HL-60 (cell line): ENCODE measurements at regions not wholly inside any gene's neighbourhood (a gene's known extent, or its start where the extent isn't known, plus 50 kb on each side); places are given as distances from the start of the nearest gene placed in this dataset.

Experiments
- DNase-seq, 2 experiments: peaks; one replicate each; pipeline ENCODE4 v3.0.0-alpha.2; 2010 to 2020; ENCODE audit warnings: low read depth in 1 of 2, low spot score in 1 of 2
- H3K27ac ChIP-seq: fragments of 250-450 bp; sonication (Bioruptor Pico); replicated peaks from 2 replicates; pipeline ENCODE4 v1.5.1; 2020; ENCODE audit warnings: mild to moderate bottlenecking, moderate library complexity
- H3K27me3 ChIP-seq: fragments of 250-450 bp; sonication (Bioruptor Pico); 2 replicates; pipeline ENCODE4 v1.5.1; 2021; ENCODE audit warnings: mild to moderate bottlenecking, moderate library complexity; ENCODE audit not compliant: insufficient read depth, poor library complexity, severe bottlenecking
- H3K4me3 ChIP-seq: replicated peaks from 2 replicates; pipeline ENCODE4 v1.5.1; 2011; ENCODE audit warnings: mild to moderate bottlenecking, control low read depth, low read length; ENCODE audit not compliant: insufficient read depth
- CTCF ChIP-seq: IDR thresholded peaks from one replicate; pipeline ENCODE4 v1.5.1; 2011; ENCODE audit warnings: low read length, control low read depth, inconsistent platforms; ENCODE audit not compliant: insufficient read depth
- GABPA ChIP-seq: IDR thresholded peaks from 2 replicates; pipeline ENCODE4 v1.6.1; 2012; ENCODE audit warnings: low read depth
- POLR2AphosphoS5 ChIP-seq: IDR thresholded peaks from 2 replicates; pipeline ENCODE4 v1.6.1; 2012; ENCODE audit warnings: low read depth
- SPI1 ChIP-seq: IDR thresholded peaks from 2 replicates; pipeline ENCODE4 v1.6.1; 2012; ENCODE audit warnings: low read depth, mild to moderate bottlenecking, borderline replicate concordance
- TF ChIP-seq, protein P1 (sequence below): IDR thresholded peaks from 2 replicates; pipeline ENCODE4 v1.6.1; 2012; ENCODE audit warnings: low read depth; ENCODE audit not compliant: insufficient replicate concordance

- Histone ChIP-seq H3K27ac (no peak overlapping the region), H3K4me3 (no peak overlapping the region), H3K27me3 (no peaks in the 10 kb centered on the region)
- TF ChIP-seq SPI1 (no peak), CTCF (no peak), POLR2AphosphoS5 (no peak), GABPA (no peak)
- TF ChIP-seq, protein P1, sequence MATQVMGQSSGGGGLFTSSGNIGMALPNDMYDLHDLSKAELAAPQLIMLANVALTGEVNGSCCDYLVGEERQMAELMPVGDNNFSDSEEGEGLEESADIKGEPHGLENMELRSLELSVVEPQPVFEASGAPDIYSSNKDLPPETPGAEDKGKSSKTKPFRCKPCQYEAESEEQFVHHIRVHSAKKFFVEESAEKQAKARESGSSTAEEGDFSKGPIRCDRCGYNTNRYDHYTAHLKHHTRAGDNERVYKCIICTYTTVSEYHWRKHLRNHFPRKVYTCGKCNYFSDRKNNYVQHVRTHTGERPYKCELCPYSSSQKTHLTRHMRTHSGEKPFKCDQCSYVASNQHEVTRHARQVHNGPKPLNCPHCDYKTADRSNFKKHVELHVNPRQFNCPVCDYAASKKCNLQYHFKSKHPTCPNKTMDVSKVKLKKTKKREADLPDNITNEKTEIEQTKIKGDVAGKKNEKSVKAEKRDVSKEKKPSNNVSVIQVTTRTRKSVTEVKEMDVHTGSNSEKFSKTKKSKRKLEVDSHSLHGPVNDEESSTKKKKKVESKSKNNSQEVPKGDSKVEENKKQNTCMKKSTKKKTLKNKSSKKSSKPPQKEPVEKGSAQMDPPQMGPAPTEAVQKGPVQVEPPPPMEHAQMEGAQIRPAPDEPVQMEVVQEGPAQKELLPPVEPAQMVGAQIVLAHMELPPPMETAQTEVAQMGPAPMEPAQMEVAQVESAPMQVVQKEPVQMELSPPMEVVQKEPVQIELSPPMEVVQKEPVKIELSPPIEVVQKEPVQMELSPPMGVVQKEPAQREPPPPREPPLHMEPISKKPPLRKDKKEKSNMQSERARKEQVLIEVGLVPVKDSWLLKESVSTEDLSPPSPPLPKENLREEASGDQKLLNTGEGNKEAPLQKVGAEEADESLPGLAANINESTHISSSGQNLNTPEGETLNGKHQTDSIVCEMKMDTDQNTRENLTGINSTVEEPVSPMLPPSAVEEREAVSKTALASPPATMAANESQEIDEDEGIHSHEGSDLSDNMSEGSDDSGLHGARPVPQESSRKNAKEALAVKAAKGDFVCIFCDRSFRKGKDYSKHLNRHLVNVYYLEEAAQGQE, result no peak
- DNase-seq, result no peak
Measured at GRCh38 chr6:137363805-137364138, 130.4 kb downstream of the OLIG3 start.

DNA sequence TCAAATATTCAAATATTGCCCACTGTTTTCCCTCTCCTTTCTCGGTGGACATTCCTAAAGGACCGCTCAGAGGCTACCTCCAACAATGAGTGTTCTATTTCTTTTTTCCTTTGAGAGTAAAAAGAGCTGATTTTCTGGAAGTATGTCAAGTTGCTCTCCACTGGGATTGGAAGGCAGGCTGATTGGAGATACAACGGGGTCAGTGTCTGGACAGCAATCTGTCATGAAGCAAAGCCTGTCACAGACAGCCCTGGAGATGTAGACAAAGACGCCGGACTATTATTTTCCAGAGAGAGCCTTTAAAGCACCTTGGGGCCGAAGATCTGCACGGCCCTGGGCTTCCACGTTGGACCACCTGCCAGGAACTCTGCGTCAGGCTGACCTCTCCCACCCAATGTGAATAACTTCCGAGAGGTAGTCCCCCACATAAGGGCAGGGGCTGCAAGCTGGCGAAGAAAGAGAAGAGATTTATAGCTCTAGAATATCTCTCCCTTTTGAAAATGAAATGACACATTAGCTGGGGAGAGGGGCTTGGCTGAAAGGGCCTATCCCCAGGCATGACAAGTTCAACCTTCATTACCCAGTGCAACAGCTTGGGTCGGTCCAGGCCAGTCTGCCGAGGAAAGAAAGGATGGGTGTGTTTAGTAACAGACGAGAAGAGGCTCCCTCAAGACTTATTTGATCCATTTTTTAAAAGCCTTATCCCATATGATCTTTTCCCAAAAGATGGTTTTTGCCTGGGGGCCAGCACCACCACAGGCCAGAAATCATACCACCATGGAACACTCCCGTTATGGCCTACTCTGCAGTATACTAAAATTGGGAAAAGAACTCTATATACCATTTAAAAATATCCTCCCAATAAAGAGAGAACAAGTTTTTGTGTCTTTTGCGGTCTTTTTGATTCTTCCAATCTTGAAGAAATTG is 131.1 kb downstream of the OLIG3 start:
- TF ChIP-seq, protein P1, result no peak
- TF ChIP-seq POLR2AphosphoS5 (no peak), CTCF (no peak), GABPA (no peak), SPI1 (no peak)
- DNase-seq, result no peak
- Histone ChIP-seq H3K4me3 (no peak overlapping the region), H3K27ac (no peak overlapping the region), H3K27me3 (no peaks in the 10 kb centered on the region)

DNA sequence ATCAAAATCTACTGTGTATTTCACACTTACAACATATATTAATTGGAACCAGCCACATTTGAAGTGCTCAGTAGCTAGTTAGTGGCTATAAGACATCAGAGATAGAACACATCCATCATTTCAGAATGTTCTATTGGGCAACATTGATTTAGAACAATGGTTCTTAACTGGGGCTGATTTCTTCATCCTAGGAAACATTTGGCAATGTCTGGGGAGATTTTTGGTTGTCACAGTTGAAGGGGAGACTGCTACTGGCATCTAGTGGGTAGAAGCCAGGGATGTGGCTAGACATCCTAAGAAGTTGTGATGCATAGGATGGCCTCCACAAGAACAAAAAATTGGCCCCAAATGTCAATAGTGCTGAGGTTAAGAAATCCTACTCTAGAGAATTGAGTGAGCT is 132.5 kb downstream of the OLIG3 start:
- no peak for DNase-seq
- H3K4me3 ChIP-seq, result no peak overlapping the region
- TF ChIP-seq, protein P1, result no peak
- TF ChIP-seq SPI1 (no peak), CTCF (no peak), GABPA (no peak), POLR2AphosphoS5 (no peak)
- peaks cover 2% of the 10 kb centered on the region for H3K27me3 ChIP-seq
- no peak overlapping the region for H3K27ac ChIP-seq
